NAMALWA (cell line): ENCODE measurements at regions not wholly inside any gene's neighbourhood (a gene's known extent, or its start where the extent isn't known, plus 50 kb on each side); places are given as distances from the start of the nearest gene placed in this dataset.

Experiments
- DNase-seq: peaks from one replicate; pipeline ENCODE4 v3.0.0-alpha.2; 2015; ENCODE audit warnings: low spot score

DNA sequence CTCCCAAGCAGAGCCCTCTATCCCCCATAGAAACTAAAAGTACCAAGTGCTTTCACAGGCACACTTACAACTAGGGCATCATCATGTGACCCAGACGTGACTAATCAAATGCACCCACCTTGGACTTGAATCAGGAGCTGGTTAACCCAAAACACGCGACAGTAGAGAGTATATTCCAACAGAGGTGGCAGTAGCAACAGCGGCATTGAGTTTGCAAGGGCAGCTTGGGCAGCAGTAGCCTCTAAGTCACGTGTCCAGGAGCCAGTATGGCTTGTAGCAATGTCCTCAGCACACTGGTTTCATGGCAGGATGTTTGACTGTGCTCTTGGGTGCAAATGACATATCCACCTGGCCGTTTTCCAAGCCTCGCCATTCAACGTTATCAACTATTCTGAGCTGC is 73.4 kb upstream of the DNAH5 start:
- no peak for DNase-seq

DNA sequence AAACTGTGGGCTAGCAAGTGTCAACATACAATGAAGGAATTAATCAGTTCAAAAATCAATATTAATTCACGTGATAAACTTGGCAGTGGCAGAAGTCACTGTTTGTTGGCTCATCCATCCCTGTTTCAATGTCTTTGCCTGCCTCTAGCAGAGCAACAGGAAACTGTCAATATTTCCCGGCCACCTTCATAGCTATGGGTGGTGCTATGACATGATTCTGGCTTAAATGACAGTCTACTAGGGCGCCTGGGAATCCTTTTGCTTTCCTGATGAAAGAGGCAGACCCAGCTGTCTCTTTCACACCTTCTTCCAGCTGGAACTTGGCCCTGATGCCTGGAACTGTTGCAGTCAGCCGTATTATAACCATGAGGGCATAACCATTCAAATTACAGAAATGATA is 72.1 kb upstream of the DNAH5 start:
- DNase-seq = no peak

DNA sequence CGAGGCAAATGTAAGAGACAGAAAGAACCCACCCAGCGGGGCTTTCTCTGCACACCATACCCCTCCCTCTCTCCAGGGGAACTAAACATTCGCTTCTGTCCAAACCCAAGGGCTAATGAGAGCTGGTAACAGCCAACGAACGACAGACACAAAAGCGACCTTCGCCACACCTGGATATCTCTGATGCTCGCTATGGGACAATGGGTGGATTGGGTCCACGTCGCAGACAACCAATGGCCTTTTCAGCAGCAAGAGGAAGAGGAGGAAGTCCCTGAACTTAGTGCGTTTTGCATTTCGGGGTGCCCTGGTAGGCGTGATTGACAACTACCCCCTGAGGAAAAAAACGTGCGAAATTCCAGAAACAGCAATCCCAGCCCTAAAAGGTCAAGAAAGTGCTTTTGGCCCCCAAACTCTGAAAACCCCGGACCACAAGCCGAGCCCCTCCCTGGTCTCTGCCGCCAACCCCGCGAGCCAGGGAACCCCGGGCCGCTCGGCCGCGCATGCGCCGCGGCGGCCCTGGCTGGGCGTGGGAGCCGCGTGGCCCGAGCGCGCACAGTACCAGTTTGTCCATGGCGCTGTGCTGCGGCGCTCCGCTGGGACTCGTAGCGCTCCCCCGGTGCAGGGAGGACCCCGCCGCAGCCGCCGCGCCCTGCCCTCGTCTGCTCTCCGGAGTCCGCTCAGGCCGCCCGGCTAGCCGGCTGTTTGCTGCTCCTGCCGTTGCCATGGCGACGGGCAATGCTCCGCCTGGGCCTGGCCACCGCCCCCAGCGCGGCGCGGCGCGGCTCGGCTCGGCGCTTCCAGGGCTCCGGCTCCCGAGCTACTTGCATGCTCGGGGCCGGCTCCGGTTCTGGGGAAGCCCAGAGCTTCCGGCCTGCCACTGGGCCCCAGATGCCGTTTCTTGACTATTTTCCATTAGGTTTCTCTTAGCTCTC is 66.9 kb upstream of the DNAH5 start:
- DNase-seq = peak; percentile 82

DNA sequence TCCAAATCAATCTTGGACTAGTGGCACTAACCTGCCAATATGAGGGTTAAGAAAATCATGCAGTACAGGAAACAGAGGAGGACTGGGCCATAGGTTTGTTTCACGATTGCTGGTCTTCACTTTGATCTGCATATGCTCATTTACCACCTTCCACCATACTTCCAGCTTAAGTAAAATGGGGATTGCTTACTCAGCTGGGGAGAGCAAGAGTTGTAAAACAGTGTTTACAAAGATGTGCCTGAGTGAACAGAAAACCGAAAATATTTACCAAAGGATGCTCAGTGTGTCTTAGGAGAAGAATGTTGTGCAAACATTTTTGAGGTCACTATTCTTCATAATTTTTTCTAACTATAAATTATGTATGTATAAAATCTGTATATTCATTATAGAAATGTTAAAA is 65.1 kb upstream of the DNAH5 start:
- DNase-seq = no peak

DNA sequence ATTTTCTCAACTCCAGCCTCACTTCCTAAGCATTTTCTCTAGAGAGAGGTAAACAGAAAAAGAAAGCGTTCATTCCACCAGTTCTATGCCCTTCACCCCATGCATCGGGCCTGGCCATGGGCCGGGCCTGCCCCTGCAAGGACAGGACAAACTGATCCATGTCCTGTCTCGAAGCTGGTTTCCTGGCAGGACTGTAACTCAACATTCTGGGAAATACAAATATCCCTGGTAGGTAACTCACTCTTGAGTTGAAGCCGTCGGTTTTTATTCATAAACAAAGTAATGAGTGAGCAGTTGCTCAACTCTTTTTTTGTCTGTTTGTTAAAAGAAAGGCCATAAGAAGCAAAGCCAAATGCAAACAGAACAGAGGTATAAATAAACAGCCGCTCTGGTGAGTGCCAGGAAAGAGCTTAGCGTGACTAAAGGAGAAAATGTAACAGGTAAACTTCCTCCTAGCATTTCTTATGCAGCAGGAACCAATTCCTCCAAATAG is 64.4 kb upstream of the DNAH5 start:
- DNase-seq = no peak

DNA sequence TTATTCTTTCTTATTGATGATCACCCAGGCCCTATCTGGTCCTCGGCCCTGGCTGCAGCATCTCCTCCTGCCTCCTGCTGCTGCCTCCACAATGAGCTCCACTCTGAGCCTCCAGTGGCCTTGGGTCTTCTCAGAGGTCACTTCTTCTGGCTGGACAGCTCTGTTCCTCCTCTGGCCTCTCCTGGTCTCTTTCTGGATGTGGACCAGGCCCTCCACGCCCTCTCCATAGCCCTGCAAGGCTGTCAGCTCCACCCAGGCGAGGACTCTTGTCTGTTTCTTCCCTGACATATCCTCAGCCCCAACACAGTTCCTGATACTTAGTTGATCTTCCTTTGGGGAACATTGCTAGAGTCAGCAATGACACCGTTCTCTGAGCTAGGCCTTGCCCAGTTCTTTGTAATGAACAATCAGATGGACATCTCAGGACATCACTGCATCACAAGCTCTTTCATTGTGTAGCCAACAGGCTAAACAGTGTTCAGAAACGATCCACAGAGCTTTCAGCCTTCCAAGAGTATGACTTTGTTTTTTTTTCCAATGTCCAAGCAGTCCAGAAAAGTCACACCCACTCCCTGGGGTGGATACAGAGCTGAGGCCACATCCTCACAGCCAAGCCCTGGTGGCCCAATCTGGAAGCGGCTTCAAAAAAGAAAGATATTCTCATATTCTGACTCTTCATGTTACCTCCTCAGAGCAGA is 62.5 kb upstream of the DNAH5 start:
- no peak for DNase-seq

DNA sequence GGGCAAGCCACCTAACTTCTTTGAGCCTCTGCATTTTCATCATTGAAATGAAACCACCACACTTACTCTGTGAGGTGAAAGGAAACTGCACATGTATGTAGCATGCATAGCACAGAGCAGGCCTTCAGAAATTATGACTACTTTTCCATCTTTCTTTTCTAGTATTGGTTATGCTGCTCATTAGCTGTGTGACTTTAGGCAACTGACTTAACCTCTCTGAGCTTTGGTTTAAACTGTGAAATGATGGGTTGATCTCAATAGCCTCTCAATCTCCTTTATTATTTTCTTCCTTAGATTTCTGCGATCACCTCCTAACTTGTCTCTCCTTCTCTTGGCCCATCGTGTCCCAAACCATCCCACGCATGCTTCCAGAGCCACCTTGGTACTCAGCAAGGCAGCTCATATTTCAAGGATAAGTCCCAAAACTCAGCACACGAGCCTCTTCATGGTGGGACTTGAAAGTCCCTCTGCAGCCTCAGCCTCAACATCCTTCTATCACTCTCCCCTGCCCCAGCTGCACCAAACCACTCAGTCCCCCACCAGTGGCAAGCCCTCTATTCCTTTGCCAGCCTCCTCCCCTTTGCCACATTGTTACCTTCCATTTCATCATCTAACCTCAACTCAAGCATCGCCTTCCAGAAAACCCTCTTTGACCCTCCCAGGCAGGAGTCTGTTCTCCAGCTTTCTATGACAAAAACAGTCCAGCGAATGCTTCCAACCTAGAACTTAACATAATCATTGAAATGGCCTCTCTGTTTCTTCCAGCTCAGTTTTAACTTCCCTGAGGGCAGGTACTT is 60.3 kb upstream of the DNAH5 start:
- DNase-seq = no peak

DNA sequence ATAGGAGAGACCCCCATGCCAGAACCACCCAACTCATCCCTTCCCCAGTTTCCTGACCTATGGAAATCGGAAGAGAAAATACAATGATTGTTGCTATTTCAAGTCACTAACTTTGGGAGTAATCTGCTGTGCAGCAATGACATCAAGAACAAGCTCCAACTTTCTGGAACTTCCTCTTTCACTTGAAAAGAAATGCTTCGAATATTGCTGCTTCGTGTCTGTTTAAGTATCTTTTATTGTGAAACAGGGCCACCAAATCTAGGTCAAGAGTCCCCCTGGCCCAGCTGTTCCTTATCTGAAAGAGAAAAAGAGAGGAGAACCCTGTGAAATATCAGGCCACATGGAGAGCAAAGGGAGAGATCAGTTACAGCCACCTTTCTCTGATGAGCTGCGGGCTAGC is 59.4 kb upstream of the DNAH5 start:
- DNase-seq = no peak

DNA sequence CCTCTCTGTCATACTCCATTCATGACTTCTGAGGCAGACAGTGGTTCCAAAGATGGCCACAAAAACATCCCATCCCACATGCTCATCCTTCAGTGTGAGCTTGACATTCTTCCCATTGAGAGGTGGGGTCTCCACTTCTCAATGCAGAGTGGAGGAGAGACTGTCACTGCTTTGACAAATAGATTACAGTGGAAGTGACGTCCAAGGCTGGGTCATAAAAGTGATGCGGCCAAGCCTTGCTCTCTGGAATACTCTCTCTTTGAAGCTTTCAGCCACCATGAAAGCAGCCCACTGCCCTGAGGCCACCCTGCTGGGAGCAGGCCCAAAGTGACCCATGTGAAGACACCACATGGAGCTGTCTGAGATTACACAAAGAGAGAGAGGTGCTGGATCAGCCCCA is 59.0 kb upstream of the DNAH5 start:
- DNase-seq = no peak

DNA sequence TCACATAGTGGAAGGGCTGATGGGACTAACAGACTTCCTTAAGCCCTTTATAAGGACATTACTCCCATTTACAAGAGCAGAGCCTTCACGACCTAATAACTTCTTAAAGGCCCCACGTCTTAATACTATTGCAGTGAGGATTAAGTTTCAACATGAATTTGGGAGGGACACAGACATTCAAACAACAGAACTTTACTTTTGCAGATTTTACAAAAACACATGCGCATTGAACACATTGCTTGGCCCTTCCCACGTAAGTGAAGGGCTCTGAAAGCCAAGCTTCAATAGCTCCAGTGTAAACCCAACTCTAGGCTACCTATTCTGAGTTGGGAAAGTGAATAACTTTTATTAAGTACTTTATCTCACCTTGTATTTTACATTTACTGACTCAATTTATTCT is 53.8 kb upstream of the DNAH5 start:
- no peak for DNase-seq

DNA sequence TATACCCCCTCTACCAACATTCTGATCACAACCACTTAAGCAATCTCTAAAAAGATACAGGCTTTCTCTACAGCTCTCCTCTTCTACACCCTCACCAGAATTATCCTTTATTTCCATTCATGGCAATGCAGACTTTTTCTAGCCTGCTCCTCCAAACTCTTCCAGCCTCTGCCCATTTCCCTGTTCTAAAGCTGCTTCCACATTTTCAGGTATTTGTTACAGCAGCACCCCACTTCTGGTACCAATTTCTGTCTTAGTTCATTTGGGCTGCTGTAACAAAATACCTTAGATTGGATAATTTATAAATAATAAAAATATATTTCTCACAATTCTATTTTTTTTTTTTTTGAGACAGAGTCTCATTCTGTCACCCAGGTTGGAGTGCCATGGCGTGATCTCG is 53.0 kb upstream of the DNAH5 start:
- DNase-seq = no peak

DNA sequence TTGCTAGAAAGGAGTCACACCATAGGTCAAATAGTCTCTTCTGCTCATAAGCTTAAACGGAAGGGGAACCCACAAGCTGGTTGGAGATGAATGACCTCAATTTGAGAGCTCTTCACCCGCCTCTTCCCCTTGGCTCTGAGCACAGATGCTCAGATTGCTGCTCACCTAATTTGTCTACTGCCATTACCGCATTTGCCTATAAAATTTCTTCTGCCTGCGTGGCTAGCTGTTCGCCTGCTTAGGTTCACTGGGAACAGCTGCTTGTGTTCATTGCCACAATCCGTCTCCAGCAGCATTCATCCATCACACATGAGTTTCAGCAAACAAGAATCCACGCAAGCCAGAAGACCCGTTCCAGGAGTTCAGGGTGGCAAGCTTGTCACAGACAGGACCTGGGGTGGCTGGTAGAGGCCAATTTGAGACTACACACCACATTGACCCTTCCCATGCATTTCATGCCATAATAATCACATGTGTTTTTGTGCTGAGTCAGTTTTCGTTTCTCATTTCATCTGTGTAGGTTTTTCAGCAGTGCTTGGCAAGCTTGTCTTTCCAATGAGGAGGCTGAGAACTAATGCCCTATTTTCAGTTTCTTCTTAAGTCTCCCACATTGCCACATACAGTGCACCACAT is 50.2 kb upstream of the DNAH5 start:
- peak; percentile 45 for DNase-seq
